ENCODE measurements at regions not wholly inside any gene's neighbourhood (a gene's known extent, or its start where the extent isn't known, plus 50 kb on each side); places are given as distances from the start of the nearest gene placed in this dataset.
"Not testable (repeated sequence)": the region's sequence is repeated elsewhere in the genome, so short reads cannot be mapped to it uniquely, and the experiment has no call there.

DNA sequence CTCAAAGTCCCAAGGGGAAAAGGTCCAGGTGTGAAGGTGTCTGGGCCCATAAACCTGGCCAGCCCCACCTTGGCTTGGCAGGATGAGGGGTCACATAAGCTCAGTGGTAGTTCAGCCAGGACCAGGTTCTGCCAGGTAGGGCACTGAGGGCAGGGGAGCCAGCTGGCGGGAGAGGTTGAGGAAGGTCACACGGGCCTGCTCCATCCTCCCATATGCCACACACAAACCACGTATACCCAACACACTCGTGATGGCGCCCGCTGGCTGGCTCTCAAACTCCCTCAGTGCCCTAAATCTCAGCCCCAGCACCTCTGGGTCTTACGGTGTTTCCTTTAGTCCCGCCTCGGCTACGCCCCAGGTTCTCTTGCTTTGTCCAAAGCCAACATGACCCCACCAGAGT lies 160.5 kb downstream of the ZFP36L2 start:
- no peak for FAIRE-seq
- no peak for DNase-seq (ENCODE audit: insufficient read length, low spot score)
- TF ChIP-seq CTCF (IDR thresholded peaks at IDR 0.05; ENCODE audit: insufficient read depth, missing control alignments): no peak

GRCh38 chr2:43065036-43065435 lies 161.4 kb downstream of the ZFP36L2 start:
- FAIRE-seq (no peak), DNase-seq (ENCODE audit: insufficient read length, low spot score) (no peak)
- no peak for TF ChIP-seq CTCF (IDR thresholded peaks at IDR 0.05; ENCODE audit: insufficient read depth, missing control alignments)

DNA sequence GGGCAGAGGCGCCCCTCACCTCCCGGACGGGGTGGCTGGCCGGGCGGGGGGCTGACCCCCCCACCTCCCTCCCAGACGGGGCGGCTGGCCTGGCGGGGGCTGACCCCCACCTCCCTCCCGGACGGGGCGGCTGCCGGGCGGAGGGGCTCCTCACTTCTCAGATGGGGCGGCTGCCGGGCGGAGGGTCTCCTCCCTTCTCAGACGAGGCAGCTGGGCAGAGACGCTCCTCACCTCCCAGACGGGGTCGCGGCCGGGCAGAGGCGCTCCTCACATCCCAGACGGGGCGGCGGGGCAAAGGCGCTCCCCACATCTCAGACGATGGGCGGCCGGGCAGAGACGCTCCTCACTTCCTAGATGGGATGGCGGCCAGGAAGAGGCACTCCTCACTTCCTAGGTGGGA lies 163.3 kb downstream of the ZFP36L2 start:
- FAIRE-seq; DNase-seq (ENCODE audit: insufficient read length, low spot score): not testable (repeated sequence)

- FAIRE-seq: no peak
- DNase-seq (ENCODE audit: insufficient read length, low spot score): no peak
- TF ChIP-seq CTCF (IDR thresholded peaks at IDR 0.05; ENCODE audit: insufficient read depth, missing control alignments): no peak
These were observed 164.3 kb downstream of the ZFP36L2 start for GRCh38 chr2:43062058-43062457.

DNA sequence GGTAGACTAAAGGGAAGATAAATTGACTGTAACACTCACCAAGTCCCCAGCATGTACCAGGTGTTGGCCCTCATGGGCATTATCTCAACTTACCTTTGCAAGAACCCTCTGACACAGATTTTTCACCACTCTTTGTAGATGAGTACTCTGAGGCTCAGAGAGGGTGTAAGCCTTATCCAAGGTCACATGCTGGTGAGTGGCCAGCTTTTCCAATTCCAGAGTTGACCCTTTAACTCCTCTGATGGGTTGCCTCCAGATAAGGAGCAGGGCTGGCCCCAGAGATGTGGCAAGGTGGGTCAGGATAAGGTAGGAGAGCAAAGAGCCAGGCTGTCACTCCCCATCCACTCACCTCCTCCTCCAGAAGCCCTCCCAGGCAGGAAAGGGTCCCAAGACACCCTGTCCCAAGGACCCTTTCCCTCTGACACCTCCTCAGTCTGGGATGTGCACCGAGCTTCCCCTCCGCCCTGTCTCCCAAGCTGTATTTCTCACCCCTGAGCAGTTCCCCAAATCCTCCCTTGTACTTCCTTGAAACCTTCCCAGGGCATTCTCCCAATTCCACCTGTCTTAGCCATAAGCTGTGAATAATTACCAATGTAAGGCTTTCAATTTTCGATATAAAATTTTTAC lies 165.9 kb downstream of the ZFP36L2 start:
- no peak for FAIRE-seq
- TF ChIP-seq CTCF (IDR thresholded peaks at IDR 0.05; ENCODE audit: insufficient read depth, missing control alignments): no peak
- no peak for DNase-seq (ENCODE audit: insufficient read length, low spot score)

- FAIRE-seq (no peak), DNase-seq (ENCODE audit: insufficient read length, low spot score) (no peak)
- no peak for TF ChIP-seq CTCF (IDR thresholded peaks at IDR 0.05; ENCODE audit: insufficient read depth, missing control alignments)
These were observed 167.1 kb downstream of the ZFP36L2 start for GRCh38 chr2:43059183-43059897.

DNA sequence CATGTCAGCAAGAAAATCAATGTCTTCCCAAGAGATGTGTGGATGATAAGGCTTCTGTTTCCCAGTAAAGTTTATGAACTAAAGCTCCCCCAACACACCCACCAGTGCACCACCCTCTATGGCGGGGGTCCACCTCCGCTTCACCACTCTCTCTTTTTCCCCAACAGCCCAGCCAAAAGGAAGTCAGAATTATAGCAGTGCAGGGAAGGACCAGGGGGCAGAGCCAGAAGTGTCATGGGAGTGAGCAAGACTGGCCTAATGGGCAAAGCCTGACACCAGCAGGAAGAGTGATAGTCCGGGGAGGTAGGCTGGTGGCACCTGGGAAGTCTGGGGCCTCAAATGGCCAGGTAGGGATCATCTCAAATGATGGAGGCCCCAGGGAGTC lies 167.7 kb downstream of the ZFP36L2 start:
- DNase-seq (ENCODE audit: insufficient read length, low spot score) (no peak), FAIRE-seq (no peak)
- no peak for TF ChIP-seq CTCF (IDR thresholded peaks at IDR 0.05; ENCODE audit: insufficient read depth, missing control alignments)
